Fibroblast of the aortic adventitia (primary cell): ENCODE measurements at regions not wholly inside any gene's neighbourhood (a gene's known extent, or its start where the extent isn't known, plus 50 kb on each side); places are given as distances from the start of the nearest gene placed in this dataset.
"Not testable (repeated sequence)": the region's sequence is repeated elsewhere in the genome, so short reads cannot be mapped to it uniquely, and the experiment has no call there.

Experiments
- DNase-seq: peaks from one replicate; pipeline ENCODE4 v3.0.0-alpha.2; 2010; ENCODE audit warnings: low read depth
- H3K4me3 ChIP-seq: 2 replicates; pipeline ENCODE4 v1.5.1; 2011; ENCODE audit warnings: low read depth, mild to moderate bottlenecking, control low read depth, low read length, moderate library complexity
- TF ChIP-seq, protein P1 (sequence below): IDR thresholded peaks from 2 replicates; pipeline ENCODE4 v1.5.1; 2011; ENCODE audit warnings: mild to moderate bottlenecking, low read length, control low read depth, inconsistent platforms; ENCODE audit not compliant: insufficient read depth

DNA sequence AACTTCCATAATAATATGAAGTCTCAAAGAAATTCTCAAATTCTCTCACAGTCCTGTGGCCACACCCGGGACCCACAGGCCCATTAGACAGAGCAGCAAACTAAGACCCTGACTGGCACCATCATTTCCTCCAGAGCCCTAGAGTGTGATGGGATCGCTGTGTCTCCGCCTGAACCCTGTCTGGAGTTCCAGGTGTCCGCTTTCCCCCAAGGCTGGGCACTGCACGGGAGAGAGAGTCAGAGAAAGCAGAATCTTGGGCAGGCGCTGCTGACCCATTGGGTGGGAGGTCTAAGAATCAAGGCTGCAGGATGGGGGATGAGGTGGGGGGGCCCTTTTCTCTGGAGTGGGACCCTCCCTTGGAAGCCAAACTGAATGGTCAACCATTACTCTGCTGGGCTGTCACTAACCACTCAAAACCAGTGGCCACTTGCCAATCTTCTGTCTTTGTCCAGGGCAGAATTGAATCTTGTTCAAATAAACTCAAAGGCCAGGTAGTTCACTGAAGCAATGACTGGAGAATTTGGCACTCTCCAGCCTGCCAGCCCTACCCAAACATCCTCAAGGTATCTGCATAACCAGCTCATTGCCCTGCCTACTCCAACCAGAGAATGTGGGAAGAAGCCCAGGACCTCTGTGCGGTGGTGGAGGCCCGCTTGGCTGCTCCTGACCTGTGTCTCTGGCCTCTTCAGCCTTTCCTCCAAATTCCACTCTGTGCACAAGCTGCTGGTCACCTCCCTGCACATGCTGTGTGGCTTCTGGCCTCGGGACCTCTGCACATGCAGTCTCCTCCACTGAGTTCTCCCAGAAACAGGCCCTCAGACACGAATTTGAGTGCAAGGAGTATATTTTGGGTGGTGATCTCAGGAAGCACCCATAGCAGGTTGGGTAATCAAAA, 141.1 kb downstream of the CEBPB start:
- DNase-seq = no peak
- H3K4me3 ChIP-seq = no peak overlapping the region
- TF ChIP-seq, protein P1, sequence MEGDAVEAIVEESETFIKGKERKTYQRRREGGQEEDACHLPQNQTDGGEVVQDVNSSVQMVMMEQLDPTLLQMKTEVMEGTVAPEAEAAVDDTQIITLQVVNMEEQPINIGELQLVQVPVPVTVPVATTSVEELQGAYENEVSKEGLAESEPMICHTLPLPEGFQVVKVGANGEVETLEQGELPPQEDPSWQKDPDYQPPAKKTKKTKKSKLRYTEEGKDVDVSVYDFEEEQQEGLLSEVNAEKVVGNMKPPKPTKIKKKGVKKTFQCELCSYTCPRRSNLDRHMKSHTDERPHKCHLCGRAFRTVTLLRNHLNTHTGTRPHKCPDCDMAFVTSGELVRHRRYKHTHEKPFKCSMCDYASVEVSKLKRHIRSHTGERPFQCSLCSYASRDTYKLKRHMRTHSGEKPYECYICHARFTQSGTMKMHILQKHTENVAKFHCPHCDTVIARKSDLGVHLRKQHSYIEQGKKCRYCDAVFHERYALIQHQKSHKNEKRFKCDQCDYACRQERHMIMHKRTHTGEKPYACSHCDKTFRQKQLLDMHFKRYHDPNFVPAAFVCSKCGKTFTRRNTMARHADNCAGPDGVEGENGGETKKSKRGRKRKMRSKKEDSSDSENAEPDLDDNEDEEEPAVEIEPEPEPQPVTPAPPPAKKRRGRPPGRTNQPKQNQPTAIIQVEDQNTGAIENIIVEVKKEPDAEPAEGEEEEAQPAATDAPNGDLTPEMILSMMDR = no peak

DNA sequence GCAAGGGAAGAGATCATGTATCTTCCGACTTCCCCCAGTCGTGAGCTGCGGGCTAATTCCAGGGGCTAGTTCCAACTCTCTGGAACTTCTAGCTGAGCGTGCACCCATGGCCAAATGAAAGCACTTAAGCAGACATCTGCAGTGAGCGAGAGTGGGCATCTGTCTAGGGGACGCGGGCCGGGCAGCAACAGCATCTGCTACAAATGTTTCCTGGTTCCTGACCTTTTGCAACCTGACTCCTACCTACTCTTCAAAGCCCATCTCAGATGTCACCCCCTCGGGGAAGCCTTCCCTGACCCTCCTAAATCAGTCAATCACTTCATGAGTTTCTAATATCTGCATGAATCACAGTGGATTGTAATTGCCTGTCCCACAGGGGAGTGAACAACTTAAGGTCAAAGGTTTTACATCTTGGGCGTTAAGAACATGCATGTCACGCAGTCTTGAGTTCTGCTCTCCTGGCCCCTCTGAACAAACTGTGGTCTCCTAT, 141.9 kb downstream of the CEBPB start:
- DNase-seq = no peak
- TF ChIP-seq, protein P1 = no peak
- no peak overlapping the region for H3K4me3 ChIP-seq

DNA sequence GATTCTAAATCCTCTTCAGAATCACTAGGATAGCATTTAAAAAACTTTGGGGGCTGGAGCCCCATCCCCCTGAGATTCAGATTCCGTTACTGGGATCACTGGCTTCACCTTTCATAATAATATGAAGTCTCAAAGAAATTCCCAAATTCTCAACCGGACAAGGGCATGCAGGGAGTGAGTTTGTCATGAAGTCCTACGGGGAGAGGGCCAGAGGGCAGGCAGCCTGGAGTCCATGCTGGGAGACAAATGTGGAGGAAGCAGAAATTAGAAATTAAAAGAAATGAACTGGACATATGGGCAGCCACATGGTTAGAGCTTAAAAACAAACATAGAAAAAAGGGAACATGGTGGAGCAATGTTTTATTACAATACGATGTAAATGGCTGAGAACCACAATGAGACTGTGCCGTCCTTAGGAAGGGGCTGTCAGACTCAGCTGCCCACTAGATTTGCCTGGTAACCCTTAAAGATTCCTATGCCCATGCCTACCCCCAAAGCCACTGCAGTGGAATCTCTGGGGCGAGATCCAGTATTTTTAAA, 142.6 kb downstream of the CEBPB start:
- TF ChIP-seq, protein P1 = no peak
- no peak for DNase-seq
- no peak overlapping the region for H3K4me3 ChIP-seq

DNA sequence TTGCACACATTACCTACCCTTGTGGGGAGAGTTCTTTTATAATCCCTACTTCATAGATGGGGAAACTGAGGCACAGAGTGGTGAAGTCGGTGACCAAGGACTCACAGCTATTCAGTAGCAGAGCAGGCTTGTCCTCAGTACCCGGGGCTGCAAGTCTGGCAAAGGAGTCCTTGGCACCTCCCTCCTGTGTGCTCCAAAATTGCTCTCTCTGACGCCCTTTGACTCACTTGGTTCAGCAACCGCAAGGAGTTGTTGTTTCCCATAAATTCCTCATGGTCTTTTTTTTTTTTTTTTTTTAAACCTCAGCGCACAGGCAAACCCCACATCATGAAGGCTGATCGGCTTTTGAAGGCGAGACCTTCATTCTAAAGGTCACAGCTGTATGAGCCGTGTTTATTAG, 143.2 kb downstream of the CEBPB start:
- TF ChIP-seq, protein P1 = no peak
- no peak overlapping the region for H3K4me3 ChIP-seq
- DNase-seq = peak; percentile 60

DNA sequence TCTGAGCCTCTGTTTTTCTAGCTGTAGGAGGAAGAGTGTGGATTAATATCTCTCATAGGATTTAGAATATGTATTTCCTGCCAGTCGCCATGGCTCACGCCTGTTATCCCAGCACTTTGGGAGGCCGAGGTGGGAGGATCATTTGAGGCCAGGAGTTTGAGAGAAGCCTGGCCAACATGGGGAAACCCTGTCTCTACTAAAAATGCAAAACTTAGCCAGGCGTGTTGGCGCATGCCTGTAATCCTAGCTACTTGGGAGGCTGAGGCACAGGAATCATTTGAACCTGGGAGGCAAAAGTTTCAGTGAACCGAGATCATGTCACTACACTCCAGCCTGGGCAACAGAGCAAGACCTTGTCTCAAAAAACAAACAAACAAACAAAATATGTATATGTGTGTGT, 143.9 kb downstream of the CEBPB start:
- not testable (repeated sequence) for DNase-seq

DNA sequence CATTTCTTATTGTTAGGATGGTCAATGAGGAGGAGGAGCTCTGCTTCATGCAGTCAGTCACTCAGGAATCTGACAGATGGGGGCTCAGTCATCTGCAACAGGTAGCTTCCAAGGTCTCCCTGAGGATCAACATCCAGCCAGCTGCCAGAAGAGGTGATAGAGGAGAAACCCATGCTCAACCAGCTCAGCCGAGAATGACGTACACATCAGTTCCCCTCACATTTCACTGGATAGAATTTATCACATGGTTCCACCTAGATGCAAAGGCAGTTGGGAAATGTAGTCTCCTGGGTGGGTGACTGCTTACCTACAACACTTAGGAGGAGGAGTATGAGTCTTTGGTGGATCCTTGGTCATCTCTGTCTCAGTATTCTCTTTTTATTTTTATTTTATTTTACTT, 144.5 kb downstream of the CEBPB start:
- TF ChIP-seq, protein P1 = no peak
- no peak overlapping the region for H3K4me3 ChIP-seq
- no peak for DNase-seq

More for the DNA sequence above, 143.9 kb downstream of the CEBPB start:
- not testable (repeated sequence) for H3K4me3 ChIP-seq

DNA sequence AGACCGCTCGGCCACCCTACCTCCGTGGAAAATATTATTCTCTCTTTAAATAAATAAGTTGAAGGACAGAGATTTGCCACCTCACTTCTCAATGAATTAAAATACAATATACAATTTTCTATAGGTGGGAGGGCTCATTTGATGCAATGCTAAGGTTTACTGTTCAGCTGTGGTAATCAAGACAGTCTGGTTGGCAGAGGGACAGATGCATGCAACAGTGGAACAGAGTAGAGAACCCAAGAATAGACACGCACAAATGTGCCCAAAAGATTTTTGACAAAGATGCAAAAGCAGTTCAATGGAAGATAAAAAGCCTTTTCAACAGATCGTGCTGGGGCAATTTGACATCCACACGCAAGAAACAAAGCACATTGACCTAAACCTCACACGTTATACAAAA, 145.2 kb downstream of the CEBPB start:
- DNase-seq = no peak
- H3K4me3 ChIP-seq = no peak overlapping the region
- TF ChIP-seq, protein P1 = no peak
